IMR-90 (cell line): ENCODE measurements at regions not wholly inside any gene's neighbourhood (a gene's known extent, or its start where the extent isn't known, plus 50 kb on each side); places are given as distances from the start of the nearest gene placed in this dataset.

Experiments
- ATAC-seq: fragments of 200-7000 bp; cut with Tn5 transposase; 2 replicates; pipeline ENCODE4 v1.9.1; 2020; ENCODE audit warnings: low read depth, mild to moderate bottlenecking, moderate library complexity
- BruUV-seq: library from RNA; stranded (reverse); fragments of 400-500 nt; replicated peaks from 2 replicates; lab custom pipeline; 2021; lab: Mats Ljungman, UMichigan
- CTCF ChIA-PET: fragments of 300-600 bp; formaldehyde crosslinking; extraction: SDS; loops from one replicate; lab custom pipeline; 2021; ENCODE audit warnings: antibody characterized with exemption; lab: Yijun Ruan, JAX
- POLR2A ChIA-PET: fragments of 300-600 bp; sonication (Branson Sonifier 250); formaldehyde crosslinking; loops from one replicate; lab custom pipeline; 2022; ENCODE audit warnings: antibody characterized with exemption; ENCODE audit not compliant: unreplicated experiment; lab: Charles Lee
- DNase-seq: peaks from one replicate; pipeline ENCODE4 v3.0.0; 2013
- H2AFZ ChIP-seq: replicated peaks from 2 replicates; pipeline ENCODE3; 2013; ENCODE audit warnings: low read length, mild to moderate bottlenecking; ENCODE audit not compliant: poor library complexity
- H2AK5ac ChIP-seq: 2 replicates; pipeline ENCODE4 v1.6.1; 2013; ENCODE audit warnings: low read depth, low read length, inconsistent platforms
- H2AK9ac ChIP-seq: replicated peaks from 2 replicates; pipeline ENCODE3; 2013; ENCODE audit warnings: mild to moderate bottlenecking, low read depth, low read length, moderate library complexity; ENCODE audit not compliant: poor library complexity
- H2BK120ac ChIP-seq: 2 replicates; pipeline ENCODE4 v1.6.1; 2013; ENCODE audit warnings: low read depth, low read length, inconsistent platforms
- H2BK15ac ChIP-seq: 3 replicates; pipeline ENCODE4 v1.6.1; 2013; ENCODE audit warnings: low read depth, low read length, inconsistent platforms
- H2BK20ac ChIP-seq: 2 replicates; pipeline ENCODE4 v1.6.1; 2013; ENCODE audit warnings: low read depth, mild to moderate bottlenecking, inconsistent platforms, low read length, moderate library complexity
- H2BK5ac ChIP-seq: 2 replicates; pipeline ENCODE4 v1.6.1; 2013; ENCODE audit warnings: mild to moderate bottlenecking, low read depth, low read length, inconsistent platforms; ENCODE audit not compliant: poor library complexity, severe bottlenecking
- H3K14ac ChIP-seq: replicated peaks from 2 replicates; pipeline ENCODE4 v1.6.1; 2013; ENCODE audit warnings: low read depth, low read length, inconsistent platforms
- H3K18ac ChIP-seq: 2 replicates; pipeline ENCODE4 v1.6.1; 2013; ENCODE audit warnings: low read depth, low read length, control low read depth
- H3K23ac ChIP-seq: 2 replicates; pipeline ENCODE4 v1.6.1; 2013; ENCODE audit warnings: low read depth, low read length, inconsistent platforms
- H3K27ac ChIP-seq: 2 replicates; pipeline ENCODE4 v1.5.1; 2013; ENCODE audit warnings: mild to moderate bottlenecking, control low read depth, low read length; ENCODE audit not compliant: insufficient read depth
- H3K27me3 ChIP-seq: 2 replicates; pipeline ENCODE4 v1.6.1; 2013; ENCODE audit warnings: low read length; ENCODE audit not compliant: control insufficient read depth, insufficient read depth
- H3K36me3 ChIP-seq: 2 replicates; pipeline ENCODE4 v1.6.1; 2013; ENCODE audit warnings: low read length, mixed read lengths; ENCODE audit not compliant: control insufficient read depth, insufficient read depth
- H3K4ac ChIP-seq: 2 replicates; pipeline ENCODE4 v1.6.1; 2013; ENCODE audit warnings: low read depth, low read length, inconsistent platforms
- H3K4me1 ChIP-seq: 2 replicates; pipeline ENCODE4 v1.6.1; 2013; ENCODE audit warnings: low read length, mixed read lengths; ENCODE audit not compliant: control insufficient read depth, insufficient read depth
- H3K4me2 ChIP-seq: 2 replicates; pipeline ENCODE4 v1.6.1; 2013; ENCODE audit warnings: low read depth, mild to moderate bottlenecking, control low read depth, low read length, moderate library complexity
- H3K4me3 ChIP-seq: 2 replicates; pipeline ENCODE4 v1.5.1; 2013; ENCODE audit warnings: low read depth, mild to moderate bottlenecking, control low read depth, low read length, moderate library complexity; ENCODE audit not compliant: insufficient read depth
- H3K56ac ChIP-seq: 2 replicates; pipeline ENCODE4 v1.6.1; 2013; ENCODE audit warnings: low read length, inconsistent platforms; ENCODE audit not compliant: insufficient read depth; ENCODE audit errors: extremely low read depth
- H3K79me1 ChIP-seq, 2 experiments: 2 replicates each; pipeline ENCODE4 v1.6.1; 2013; ENCODE audit warnings: low read length in 2 of 2, inconsistent platforms in 1 of 2, low read depth in 1 of 2
- H3K9ac ChIP-seq: 2 replicates; pipeline ENCODE4 v1.6.1; 2013; ENCODE audit warnings: low read depth, low read length, control low read depth
- H3K9me1 ChIP-seq: 2 replicates; pipeline ENCODE4 v1.6.1; 2013; ENCODE audit warnings: low read length, inconsistent platforms; ENCODE audit not compliant: insufficient read depth
- H3K9me3 ChIP-seq: 2 replicates; pipeline ENCODE4 v1.6.1; 2013; ENCODE audit warnings: low read length; ENCODE audit not compliant: control insufficient read depth, insufficient read depth
- H4K20me1 ChIP-seq: 2 replicates; pipeline ENCODE4 v1.6.1; 2013; ENCODE audit warnings: low read length, inconsistent platforms; ENCODE audit not compliant: insufficient read depth
- H4K5ac ChIP-seq: 2 replicates; pipeline ENCODE4 v1.6.1; 2013; ENCODE audit warnings: mild to moderate bottlenecking, low read depth, low read length, control low read depth
- H4K8ac ChIP-seq, 2 experiments: 2 replicates each; pipeline ENCODE4 v1.6.1; 2013; ENCODE audit warnings: low read depth in 2 of 2, low read length in 2 of 2, control low read depth in 1 of 2, inconsistent platforms in 1 of 2
- H4K91ac ChIP-seq: 2 replicates; pipeline ENCODE4 v1.6.1; 2013; ENCODE audit warnings: low read depth, low read length, inconsistent platforms; ENCODE audit not compliant: insufficient read depth
- BHLHE40 ChIP-seq: fragments of 150-350 bp; IDR thresholded peaks from 2 replicates; pipeline ENCODE4 v1.6.1; 2016; ENCODE audit warnings: mild to moderate bottlenecking, low read depth, low read length
- CEBPB ChIP-seq: IDR thresholded peaks from 2 replicates; pipeline ENCODE4 v1.6.1; 2012; ENCODE audit warnings: low read depth, low read length, improper control_type of control experiment
- CHD1 ChIP-seq: IDR thresholded peaks from 2 replicates; pipeline ENCODE4 v1.6.1; 2012; ENCODE audit warnings: low read depth, low read length, improper control_type of control experiment
- CTCF ChIP-seq: conservative IDR thresholded peaks from 2 replicates; pipeline ENCODE4 v1.5.1; 2012; ENCODE audit warnings: mild to moderate bottlenecking, low read depth, low read length, improper control_type of control experiment
- FOS ChIP-seq: fragments of 150-350 bp; IDR thresholded peaks from 2 replicates; pipeline ENCODE4 v1.6.1; 2016; ENCODE audit warnings: low read depth, low read length
- MAFK ChIP-seq: IDR thresholded peaks from 2 replicates; pipeline ENCODE4 v1.6.1; 2012; ENCODE audit warnings: low read depth, low read length, improper control_type of control experiment
- MAZ ChIP-seq: IDR thresholded peaks from 2 replicates; pipeline ENCODE4 v1.6.1; 2012; ENCODE audit warnings: low read depth, mild to moderate bottlenecking, low read length, improper control_type of control experiment, moderate library complexity, borderline replicate concordance
- MXI1 ChIP-seq: IDR thresholded peaks from 2 replicates; pipeline ENCODE4 v1.6.1; 2012; ENCODE audit warnings: low read depth, mild to moderate bottlenecking, low read length, moderate library complexity, borderline replicate concordance
- NFE2L2 ChIP-seq: fragments of 150-350 bp; IDR thresholded peaks from 2 replicates; pipeline ENCODE4 v1.6.1; 2016; ENCODE audit warnings: low read depth, mild to moderate bottlenecking, low read length
- POLR2A ChIP-seq: IDR thresholded peaks from 2 replicates; pipeline ENCODE4 v1.6.1; 2012; ENCODE audit warnings: mild to moderate bottlenecking, low read depth, low read length
- RCOR1 ChIP-seq: IDR thresholded peaks from 2 replicates; pipeline ENCODE4 v1.6.1; 2012; ENCODE audit warnings: mild to moderate bottlenecking, low read length, improper control_type of control experiment; ENCODE audit not compliant: insufficient replicate concordance
- RFX5 ChIP-seq: IDR thresholded peaks from 2 replicates; pipeline ENCODE4 v1.8.0; 2012; ENCODE audit warnings: low read depth, mild to moderate bottlenecking, low read length, moderate library complexity
- SMC3 ChIP-seq: fragments of 150-350 bp; IDR thresholded peaks from 2 replicates; pipeline ENCODE4 v1.6.1; 2016; ENCODE audit warnings: low read depth, mild to moderate bottlenecking, antibody characterized with exemption, low read length, moderate library complexity
- WGBS, 2 experiments: methylation state at CpG; one replicate each; pipeline versions ENCODE4 v1.1.5 to v1.1.7; 2013; ENCODE audit warnings: missing lambda C conversion rate in 2 of 2; ENCODE audit not compliant: insufficient read length in 1 of 2; ENCODE audit errors: extremely low coverage in 2 of 2; 5-methylcytosine and 5-hydroxymethylcytosine counted together
- dilution Hi-C: fragments of 300-500 bp; cut with HindIII; formaldehyde crosslinking; loops from one replicate; pipeline ENCODE4 v1.14.3; 2018; ENCODE audit warnings: low sequenced_read_pairs; ENCODE audit not compliant: unreplicated experiment
- in situ Hi-C: fragments of 300-500 bp; cut with MboI; formaldehyde crosslinking; loops from 3 replicates; pipeline ENCODE4 v1.14.3; 2019; ENCODE audit warnings: low sequenced_read_pairs, inconsistent platforms, mixed read lengths
- intact Hi-C: fragments of 100-400 bp; cut with micrococcal nuclease; formaldehyde crosslinking; loops from 2 replicates; pipeline ENCODE4 v1.10.0; 2022
- TF ChIP-seq, protein P1 (sequence below): fragments of 150-350 bp; IDR thresholded peaks from 2 replicates; pipeline ENCODE4 v1.6.1; 2017; ENCODE audit warnings: mild to moderate bottlenecking, antibody characterized with exemption, low read length, low read depth
- TF ChIP-seq, protein P2 (sequence below): fragments of 150-350 bp; IDR thresholded peaks from 2 replicates; pipeline ENCODE4 v1.6.1; 2016; ENCODE audit warnings: low read depth, mild to moderate bottlenecking, low read length, moderate library complexity, borderline replicate concordance

GRCh38 chr13:76620036-76620435 is 266.2 kb downstream of the KCTD12 start:
- in situ Hi-C loops (no loop called here), dilution Hi-C loops (no loop called here), intact Hi-C loops (no loop called here)
- H3K18ac ChIP-seq, result no peak overlapping the region
- no peak overlapping the region for H3K4ac ChIP-seq
- no peak overlapping the region for H3K56ac ChIP-seq
- no peaks in the 10 kb centered on the region for H3K9me3 ChIP-seq
- no peaks in the 10 kb centered on the region for H3K36me3 ChIP-seq
- H3K14ac ChIP-seq, result no peak overlapping the region
- H4K8ac ChIP-seq, result no peak overlapping the region
- H3K4me3 ChIP-seq, result no peak overlapping the region
- no peak overlapping the region for H4K5ac ChIP-seq
- no peak overlapping the region for H4K91ac ChIP-seq
- DNase-seq (no peak), ATAC-seq (no peak)
- no peak overlapping the region for H3K9ac ChIP-seq
- H4K20me1 ChIP-seq, result no peaks in the 10 kb centered on the region
- no peak overlapping the region for H3K27ac ChIP-seq
- no peaks in the 10 kb centered on the region for H3K9me1 ChIP-seq
- H3K4me1 ChIP-seq, result no peaks in the 10 kb centered on the region
- no peak overlapping the region for H2AK5ac ChIP-seq
- H2BK120ac ChIP-seq, result no peak overlapping the region
- no peak overlapping the region for H2AK9ac ChIP-seq
- H2BK15ac ChIP-seq, result no peak overlapping the region
- no peak overlapping the region for H3K4me2 ChIP-seq
- H2BK20ac ChIP-seq, result no peak overlapping the region
- no peak overlapping the region for H2AFZ ChIP-seq
- peaks cover 8% of the 10 kb centered on the region for H3K27me3 ChIP-seq
- H3K79me1 ChIP-seq, result no peaks in the 10 kb centered on the region
- H3K23ac ChIP-seq, result no peak overlapping the region
- H2BK5ac ChIP-seq, result no peak overlapping the region
- no CpG with 5 or more reads among the region's 5 CpGs for WGBS, 2 experiments
- ChIA-PET CTCF (no interaction called here), POLR2A (no interaction called here)
- no TSS peak for BruUV-seq
- TF ChIP-seq SMC3, result no peak
- TF ChIP-seq, protein P1, sequence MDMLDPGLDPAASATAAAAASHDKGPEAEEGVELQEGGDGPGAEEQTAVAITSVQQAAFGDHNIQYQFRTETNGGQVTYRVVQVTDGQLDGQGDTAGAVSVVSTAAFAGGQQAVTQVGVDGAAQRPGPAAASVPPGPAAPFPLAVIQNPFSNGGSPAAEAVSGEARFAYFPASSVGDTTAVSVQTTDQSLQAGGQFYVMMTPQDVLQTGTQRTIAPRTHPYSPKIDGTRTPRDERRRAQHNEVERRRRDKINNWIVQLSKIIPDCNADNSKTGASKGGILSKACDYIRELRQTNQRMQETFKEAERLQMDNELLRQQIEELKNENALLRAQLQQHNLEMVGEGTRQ, result no peak
- TF ChIP-seq MAZ, result no peak
- TF ChIP-seq CTCF, result no peak
- no peak for TF ChIP-seq NFE2L2
- no peak for TF ChIP-seq MAFK
- TF ChIP-seq BHLHE40, result no peak
- TF ChIP-seq CEBPB, result no peak
- no peak for TF ChIP-seq RCOR1
- TF ChIP-seq, protein P2, sequence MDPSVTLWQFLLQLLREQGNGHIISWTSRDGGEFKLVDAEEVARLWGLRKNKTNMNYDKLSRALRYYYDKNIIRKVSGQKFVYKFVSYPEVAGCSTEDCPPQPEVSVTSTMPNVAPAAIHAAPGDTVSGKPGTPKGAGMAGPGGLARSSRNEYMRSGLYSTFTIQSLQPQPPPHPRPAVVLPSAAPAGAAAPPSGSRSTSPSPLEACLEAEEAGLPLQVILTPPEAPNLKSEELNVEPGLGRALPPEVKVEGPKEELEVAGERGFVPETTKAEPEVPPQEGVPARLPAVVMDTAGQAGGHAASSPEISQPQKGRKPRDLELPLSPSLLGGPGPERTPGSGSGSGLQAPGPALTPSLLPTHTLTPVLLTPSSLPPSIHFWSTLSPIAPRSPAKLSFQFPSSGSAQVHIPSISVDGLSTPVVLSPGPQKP, result no peak
- no peak for TF ChIP-seq FOS
- TF ChIP-seq POLR2A, result no peak
- TF ChIP-seq CHD1, result no peak
- no peak for TF ChIP-seq MXI1
- no peak for TF ChIP-seq RFX5
